ENCODE measurements at regions not wholly inside any gene's neighbourhood (a gene's known extent, or its start where the extent isn't known, plus 50 kb on each side); places are given as distances from the start of the nearest gene placed in this dataset.

DNA sequence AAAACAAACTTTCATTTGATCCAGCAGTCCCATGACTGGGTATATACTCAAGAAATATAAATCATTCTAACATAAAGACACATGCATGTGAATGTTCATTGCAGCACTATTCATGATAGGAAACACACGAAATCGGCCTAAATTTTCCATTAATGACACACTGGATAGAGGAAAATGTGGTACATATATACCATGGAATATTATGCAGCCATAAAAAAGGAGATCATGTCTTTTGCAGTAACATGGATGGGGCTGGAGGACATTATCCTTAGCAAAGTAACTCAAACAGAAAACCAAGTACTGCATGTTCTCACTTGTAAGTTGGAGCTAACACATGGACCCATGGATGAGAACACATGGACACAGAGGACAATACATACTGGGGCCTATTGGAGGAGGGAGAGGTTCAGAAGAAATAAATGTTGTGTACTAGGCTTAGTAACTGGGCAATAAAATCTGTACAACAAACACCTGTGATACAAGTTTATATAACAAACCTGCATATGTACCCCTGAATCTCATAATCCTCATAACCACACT is 283.6 kb downstream of the LMO7 start:
- no peak for FAIRE-seq

DNA sequence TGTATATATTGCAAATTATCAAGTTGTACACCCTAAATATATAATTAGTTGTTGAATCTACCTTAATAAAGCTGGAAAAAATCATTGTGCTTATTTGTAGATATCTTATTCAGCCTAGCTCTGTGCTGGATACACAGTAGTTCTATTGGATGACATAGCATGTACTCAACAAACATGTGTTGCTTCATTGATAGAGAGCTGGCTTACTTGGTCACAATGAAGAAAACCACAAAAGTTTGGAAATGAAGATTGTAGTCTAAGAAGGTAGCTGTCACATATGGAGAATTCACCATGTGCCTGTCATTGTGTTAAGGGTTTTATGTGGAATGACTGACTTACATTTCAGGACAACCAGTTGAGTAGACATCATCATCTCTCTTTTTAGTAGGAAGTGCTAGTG is 278.9 kb downstream of the LMO7 start:
- FAIRE-seq = no peak

DNA sequence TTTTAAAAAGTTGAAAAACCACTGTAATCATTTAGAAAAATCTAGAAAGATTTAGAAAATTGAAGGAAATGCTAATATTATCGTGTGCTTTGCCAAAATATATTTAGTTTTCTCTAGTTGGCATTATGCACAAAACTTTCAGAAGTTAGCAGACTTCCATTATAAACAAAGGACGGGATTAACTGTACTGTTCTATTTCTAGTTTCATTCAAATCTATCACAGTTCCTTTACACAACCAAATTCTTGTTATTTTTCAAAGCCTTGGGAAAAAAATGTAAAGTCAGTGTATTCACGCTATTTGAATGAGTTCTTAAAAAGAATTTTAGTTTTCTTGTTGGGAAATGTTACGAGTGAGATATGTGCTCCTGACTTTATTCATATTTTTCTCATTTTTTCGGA is 277.8 kb downstream of the LMO7 start:
- FAIRE-seq = no peak

DNA sequence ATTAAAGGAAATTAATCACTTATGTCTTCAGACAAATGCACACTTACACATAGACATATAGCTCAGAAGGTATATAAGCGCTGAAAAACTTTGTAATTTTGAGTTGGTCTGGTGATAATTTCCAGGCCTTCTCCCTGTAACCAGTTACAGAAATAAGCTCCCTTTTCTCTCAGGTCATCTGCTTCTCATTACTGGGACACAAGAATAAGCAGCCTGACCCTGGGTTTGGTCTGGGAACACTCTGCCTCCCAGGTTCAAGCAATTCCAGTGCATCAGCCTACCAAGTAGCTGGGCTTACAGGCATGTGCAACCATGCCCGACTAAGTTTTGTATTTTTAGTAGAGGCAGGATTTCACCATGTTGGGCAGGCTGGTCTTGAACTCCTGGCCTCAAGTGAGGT is 274.5 kb downstream of the LMO7 start:
- FAIRE-seq = no peak

All from colon (tissue), 2 donors.